ENCODE measurements at regions not wholly inside any gene's neighbourhood (a gene's known extent, or its start where the extent isn't known, plus 50 kb on each side); places are given as distances from the start of the nearest gene placed in this dataset.

- TF ChIP-seq, protein P1, sequence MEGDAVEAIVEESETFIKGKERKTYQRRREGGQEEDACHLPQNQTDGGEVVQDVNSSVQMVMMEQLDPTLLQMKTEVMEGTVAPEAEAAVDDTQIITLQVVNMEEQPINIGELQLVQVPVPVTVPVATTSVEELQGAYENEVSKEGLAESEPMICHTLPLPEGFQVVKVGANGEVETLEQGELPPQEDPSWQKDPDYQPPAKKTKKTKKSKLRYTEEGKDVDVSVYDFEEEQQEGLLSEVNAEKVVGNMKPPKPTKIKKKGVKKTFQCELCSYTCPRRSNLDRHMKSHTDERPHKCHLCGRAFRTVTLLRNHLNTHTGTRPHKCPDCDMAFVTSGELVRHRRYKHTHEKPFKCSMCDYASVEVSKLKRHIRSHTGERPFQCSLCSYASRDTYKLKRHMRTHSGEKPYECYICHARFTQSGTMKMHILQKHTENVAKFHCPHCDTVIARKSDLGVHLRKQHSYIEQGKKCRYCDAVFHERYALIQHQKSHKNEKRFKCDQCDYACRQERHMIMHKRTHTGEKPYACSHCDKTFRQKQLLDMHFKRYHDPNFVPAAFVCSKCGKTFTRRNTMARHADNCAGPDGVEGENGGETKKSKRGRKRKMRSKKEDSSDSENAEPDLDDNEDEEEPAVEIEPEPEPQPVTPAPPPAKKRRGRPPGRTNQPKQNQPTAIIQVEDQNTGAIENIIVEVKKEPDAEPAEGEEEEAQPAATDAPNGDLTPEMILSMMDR (IDR thresholded peaks at IDR 0.05), result no peak
- no peak for TF ChIP-seq POLR2A (IDR thresholded peaks at IDR 0.05)
- intact Hi-C loops (cut with DNase I), result no loop called here
- 73 to 89% (median 79%) methylated on average over 1 of the region's 1 CpG for WGBS, 4 donors
Observed at GRCh38 chr4:119788349-119789266, 160.0 kb upstream of the PDE5A start.

GRCh38 chr4:119785963-119786362 lies 157.4 kb upstream of the PDE5A start:
- Histone ChIP-seq H3K36me3 (replicated peaks in 1 of 2) (no peaks in the 10 kb centered on the region), H3K27me3 (no peaks in the 10 kb centered on the region), H3K9me3 (replicated peaks in 1 of 3) (no peaks in the 10 kb centered on the region), H3K4me1 (replicated peaks in 1 of 2) (no peaks in the 10 kb centered on the region), H3K4me3 (no peak overlapping the region), H3K27ac (no peak overlapping the region)
- peak in 6 of 7 donors; percentile 16 to 52 (median 27) for DNase-seq
- TF ChIP-seq, protein P1 (IDR thresholded peaks at IDR 0.05), result peak in 5 of 6 experiments; percentile 17 to 45 (median 39)
- no peak for TF ChIP-seq POLR2A (IDR thresholded peaks at IDR 0.05)
- intact Hi-C loops (cut with DNase I), result no loop called here

More at GRCh38 chr4:119788349-119789266, 160.0 kb upstream of the PDE5A start:
- no peak for DNase-seq
- H3K9me3 ChIP-seq (replicated peaks in 1 of 3), result no peaks in the 10 kb centered on the region
- H3K27ac ChIP-seq, result no peak overlapping the region
- no peak overlapping the region for H3K4me3 ChIP-seq
- no peaks in the 10 kb centered on the region for H3K27me3 ChIP-seq
- H3K4me1 ChIP-seq (replicated peaks in 1 of 2), result no peaks in the 10 kb centered on the region
- H3K36me3 ChIP-seq (replicated peaks in 1 of 2), result no peaks in the 10 kb centered on the region

DNA sequence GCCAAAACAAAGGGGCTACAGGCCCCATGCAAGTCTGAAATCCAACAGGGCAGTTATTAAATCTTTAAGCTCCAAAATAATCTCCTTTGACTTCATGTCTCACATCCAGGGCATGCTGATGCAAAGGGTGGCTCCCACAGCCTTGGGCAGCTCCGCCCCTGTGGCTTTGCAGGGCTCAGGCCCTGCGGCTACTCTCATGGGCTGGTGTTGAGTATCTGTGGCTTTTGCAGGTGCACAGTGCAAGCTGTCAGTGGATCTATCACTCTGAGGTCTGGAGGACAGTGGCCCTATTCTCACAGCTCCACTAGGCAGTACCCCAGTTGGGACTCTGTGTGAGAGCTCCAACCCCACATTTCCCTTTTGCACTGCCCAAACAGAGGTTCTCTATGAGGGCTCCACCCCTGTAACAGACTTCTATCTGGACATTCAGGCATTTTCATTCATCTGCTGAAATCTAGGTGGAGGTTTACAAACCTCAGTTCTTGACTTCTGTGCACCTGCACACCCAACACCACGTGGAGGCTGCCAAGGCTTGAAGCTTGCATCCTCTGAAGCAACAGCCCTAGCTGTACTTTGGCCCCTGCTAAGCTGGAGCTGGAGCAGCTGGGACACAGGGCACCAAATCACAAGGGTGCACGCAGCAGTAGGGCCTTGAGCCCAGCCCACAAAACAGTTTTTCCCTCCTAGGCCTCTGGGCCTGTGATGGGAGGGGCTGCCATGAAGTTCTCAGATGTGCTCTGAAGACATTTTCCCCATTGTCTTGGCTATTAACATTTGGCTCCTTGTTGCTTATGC lies 154.8 kb upstream of the PDE5A start:
- H3K27me3 ChIP-seq, result no peaks in the 10 kb centered on the region
- 87 to 92% (median 88%) methylated on average over 2 to 4 of the region's 4 CpGs for WGBS, 4 donors
- no peak for DNase-seq
- H3K4me3 ChIP-seq, result no peak overlapping the region
- no peak overlapping the region for H3K27ac ChIP-seq
- H3K4me1 ChIP-seq (replicated peaks in 1 of 2), result no peaks in the 10 kb centered on the region
- H3K9me3 ChIP-seq (replicated peaks in 1 of 3), result no peaks in the 10 kb centered on the region
- intact Hi-C loops (cut with DNase I), result no loop called here
- no peaks in the 10 kb centered on the region for H3K36me3 ChIP-seq (replicated peaks in 1 of 2)
- TF ChIP-seq, protein P1 (IDR thresholded peaks at IDR 0.05), result no peak
- no peak for TF ChIP-seq POLR2A (IDR thresholded peaks at IDR 0.05)

DNA sequence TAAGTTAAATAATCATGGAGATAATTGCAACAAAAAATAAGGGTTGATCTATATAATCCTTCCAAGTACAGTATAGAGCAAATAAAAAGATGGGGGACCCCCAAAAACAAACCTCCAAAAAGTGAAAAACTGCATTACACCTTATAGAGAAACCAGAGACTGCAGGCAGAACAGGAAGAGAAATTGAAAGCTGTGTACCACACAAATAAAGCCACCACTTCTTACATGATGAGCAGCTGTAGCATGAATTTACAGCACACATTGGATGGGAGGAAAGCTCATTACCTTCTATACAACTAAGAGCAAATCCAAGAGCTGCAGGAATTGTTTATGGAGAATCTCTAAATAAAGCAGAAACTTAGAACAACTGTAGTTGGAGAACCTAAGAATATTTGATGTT lies 152.4 kb upstream of the PDE5A start:
- no peak for TF ChIP-seq POLR2A (IDR thresholded peaks at IDR 0.05)
- no peak overlapping the region for H3K27ac ChIP-seq
- H3K4me3 ChIP-seq, result no peak overlapping the region
- intact Hi-C loops (cut with DNase I), result no loop called here
- no peaks in the 10 kb centered on the region for H3K27me3 ChIP-seq
- no peak for DNase-seq
- no peaks in the 10 kb centered on the region for H3K36me3 ChIP-seq (replicated peaks in 1 of 2)
- H3K9me3 ChIP-seq (replicated peaks in 1 of 3), result no peaks in the 10 kb centered on the region
- H3K4me1 ChIP-seq (replicated peaks in 1 of 2), result no peaks in the 10 kb centered on the region

All from adrenal gland (tissue), 9 donors.